H9 (cell line): ENCODE measurements at regions not wholly inside any gene's neighbourhood (a gene's known extent, or its start where the extent isn't known, plus 50 kb on each side); places are given as distances from the start of the nearest gene placed in this dataset.

Experiments used
- DNase-seq: peaks from one replicate; pipeline ENCODE4 v3.0.0-alpha.2; 2017
- H2AFZ ChIP-seq: one replicate; pipeline ENCODE4 v1.6.1; 2013; ENCODE audit warnings: mild to moderate bottlenecking, low read length, control low read depth, moderate library complexity
- H2AK5ac ChIP-seq: 2 replicates; pipeline ENCODE4 v1.6.1; 2013; ENCODE audit warnings: low read length, control low read depth, mixed read lengths; ENCODE audit not compliant: insufficient read length
- H2BK120ac ChIP-seq: one replicate; pipeline ENCODE4 v1.6.1; 2013; ENCODE audit warnings: low read depth, mild to moderate bottlenecking, low read length, control low read depth, inconsistent platforms; ENCODE audit not compliant: poor library complexity, severe bottlenecking
- H2BK12ac ChIP-seq: 2 replicates; pipeline ENCODE4 v1.6.1; 2013; ENCODE audit warnings: low read length, control low read depth, mixed read lengths, low read depth; ENCODE audit not compliant: insufficient read length
- H2BK15ac ChIP-seq: 2 replicates; pipeline ENCODE4 v1.6.1; 2013; ENCODE audit warnings: low read depth, low read length, control low read depth
- H2BK20ac ChIP-seq: one replicate; pipeline ENCODE4 v1.6.1; 2013; ENCODE audit warnings: low read depth, mild to moderate bottlenecking, low read length, control low read depth, inconsistent platforms; ENCODE audit not compliant: poor library complexity, severe bottlenecking
- H2BK5ac ChIP-seq: 2 replicates; pipeline ENCODE4 v1.6.1; 2013; ENCODE audit warnings: low read length, control low read depth, mixed read lengths; ENCODE audit not compliant: insufficient read length
- H3K14ac ChIP-seq: 2 replicates; pipeline ENCODE4 v1.6.1; 2013; ENCODE audit warnings: low read length, control low read depth; ENCODE audit not compliant: insufficient read depth
- H3K18ac ChIP-seq: 2 replicates; pipeline ENCODE4 v1.6.1; 2013; ENCODE audit warnings: low read depth, mild to moderate bottlenecking, mixed read lengths, low read length, control low read depth; ENCODE audit not compliant: insufficient read length
- H3K23ac ChIP-seq: 2 replicates; pipeline ENCODE4 v1.6.1; 2013; ENCODE audit warnings: low read length, control low read depth, mixed read lengths, low read depth; ENCODE audit not compliant: insufficient read length
- H3K23me2 ChIP-seq: 2 replicates; pipeline ENCODE4 v1.6.1; 2013; ENCODE audit warnings: low read depth, mild to moderate bottlenecking, mixed read lengths, low read length, control low read depth; ENCODE audit not compliant: insufficient read length, poor library complexity, severe bottlenecking
- H3K27ac ChIP-seq: 2 replicates; pipeline ENCODE4 v1.5.1; 2013; ENCODE audit warnings: low read length, control low read depth, mixed read lengths, low read depth; ENCODE audit not compliant: insufficient read length
- H3K27me3 ChIP-seq: 2 replicates; pipeline ENCODE4 v1.6.1; 2013; ENCODE audit warnings: low read length, control low read depth, inconsistent platforms; ENCODE audit not compliant: insufficient read depth
- H3K4ac ChIP-seq: 2 replicates; pipeline ENCODE4 v1.6.1; 2013; ENCODE audit warnings: low read depth, mild to moderate bottlenecking, control low read depth, inconsistent platforms, low read length, moderate library complexity
- H3K4me1 ChIP-seq: 2 replicates; pipeline ENCODE4 v1.6.1; 2013; ENCODE audit warnings: low read length, control low read depth, inconsistent platforms; ENCODE audit not compliant: insufficient read depth
- H3K4me2 ChIP-seq: 2 replicates; pipeline ENCODE4 v1.6.1; 2013; ENCODE audit warnings: low read length, control low read depth, mixed read lengths; ENCODE audit not compliant: insufficient read length, insufficient read depth
- H3K56ac ChIP-seq: 2 replicates; pipeline ENCODE4 v1.6.1; 2013; ENCODE audit warnings: low read depth, mild to moderate bottlenecking, mixed read lengths, low read length, control low read depth; ENCODE audit not compliant: insufficient read length
- H3K79me1 ChIP-seq: 2 replicates; pipeline ENCODE4 v1.6.1; 2013; ENCODE audit warnings: low read depth, mild to moderate bottlenecking, moderate library complexity, low read length, control low read depth, inconsistent platforms; ENCODE audit not compliant: insufficient read depth, poor library complexity, severe bottlenecking
- H3K79me2 ChIP-seq: 2 replicates; pipeline ENCODE4 v1.6.1; 2013; ENCODE audit warnings: low read length, control low read depth, inconsistent platforms; ENCODE audit not compliant: insufficient read depth
- H3K9ac ChIP-seq: 2 replicates; pipeline ENCODE4 v1.6.1; 2013; ENCODE audit warnings: low read length, control low read depth, mixed read lengths; ENCODE audit not compliant: insufficient read length; ENCODE audit errors: extremely low read depth
- H3K9me3 ChIP-seq: one replicate; pipeline ENCODE4 v1.6.1; 2013; ENCODE audit warnings: low read depth, low read length, inconsistent platforms; ENCODE audit not compliant: control insufficient read depth
- H3T11ph ChIP-seq: one replicate; pipeline ENCODE4 v1.6.1; 2013; ENCODE audit warnings: mild to moderate bottlenecking, low read length, control low read depth, inconsistent platforms
- H4K20me1 ChIP-seq: one replicate; pipeline ENCODE4 v1.6.1; 2013; ENCODE audit not compliant: control insufficient read depth, insufficient read length, insufficient read depth
- H4K5ac ChIP-seq: 2 replicates; pipeline ENCODE4 v1.6.1; 2013; ENCODE audit warnings: low read depth, mild to moderate bottlenecking, mixed read lengths, low read length, control low read depth; ENCODE audit not compliant: insufficient read length
- H4K8ac ChIP-seq: replicated peaks from 2 replicates; pipeline ENCODE4 v1.6.1; 2013; ENCODE audit warnings: low read length, control low read depth, mixed read lengths, low read depth; ENCODE audit not compliant: insufficient read length
- H4K91ac ChIP-seq: 2 replicates; pipeline ENCODE4 v1.6.1; 2013; ENCODE audit warnings: low read depth, mild to moderate bottlenecking, moderate library complexity, mixed read lengths, low read length, control low read depth; ENCODE audit not compliant: insufficient read length
- H3K27ac Mint-ChIP-seq, 3 experiments: 2 replicates in 2 of 3; 3 replicates in 1 of 3; pipeline ENCODE4 v1.8.0; 2020 to 2021; ENCODE audit warnings: mixed read lengths in 3 of 3, mild to moderate bottlenecking in 1 of 3, moderate library complexity in 1 of 3
- H3K27me3 Mint-ChIP-seq: 2 replicates; pipeline ENCODE4 v1.8.0; 2021; ENCODE audit warnings: low read depth, mild to moderate bottlenecking, moderate library complexity, mixed read lengths
- H3K36me3 Mint-ChIP-seq, 3 experiments: 2 replicates in 2 of 3; 3 replicates in 1 of 3; pipeline ENCODE4 v1.8.0; 2020 to 2021; ENCODE audit warnings: low read depth in 3 of 3, mixed read lengths in 3 of 3; ENCODE audit not compliant: insufficient read depth in 1 of 3
- H3K4me1 Mint-ChIP-seq, 2 experiments: 2 replicates each; pipeline ENCODE4 v1.8.0; 2020; ENCODE audit warnings: mixed read lengths in 2 of 2
- H3K4me3 Mint-ChIP-seq, 2 experiments: 2 replicates in 1 of 2; 3 replicates in 1 of 2; pipeline ENCODE4 v1.8.0; 2020 to 2021; ENCODE audit warnings: mild to moderate bottlenecking in 2 of 2, mixed read lengths in 2 of 2, moderate library complexity in 1 of 2
- H3K9me3 Mint-ChIP-seq, 2 experiments: 2 replicates in 1 of 2; 3 replicates in 1 of 2; pipeline ENCODE4 v1.8.0; 2020; ENCODE audit warnings: mild to moderate bottlenecking in 2 of 2, mixed read lengths in 2 of 2, moderate library complexity in 1 of 2
- WGBS: extraction: QIAGEN DNeasy Blood & Tissue Kit; methylation state at CpG from one replicate; pipeline ENCODE4 v1.1.7; 2013; ENCODE audit warnings: missing lambda C conversion rate, low lambda C conversion rate, mixed read lengths; ENCODE audit not compliant: insufficient read length; ENCODE audit errors: extremely low coverage; 5-methylcytosine and 5-hydroxymethylcytosine counted together
- TF ChIP-seq, protein P1 (sequence below): fragments of 200-600 bp; sonication (generic); conservative IDR thresholded peaks from 3 replicates; pipeline ENCODE4 v1.8.0; 2021; ENCODE audit warnings: antibody characterized with exemption, mild to moderate bottlenecking

GRCh38 chr5:156053056-156053455 is 273.9 kb upstream of the SGCD start:
- Histone ChIP-seq H2BK5ac (no peak overlapping the region), H3K14ac (no peak overlapping the region), H4K91ac (no peak overlapping the region), H2BK12ac (no peak overlapping the region), H2BK120ac (no peak overlapping the region), H3T11ph (no peak overlapping the region), H3K4me2 (no peak overlapping the region), H3K23ac (no peak overlapping the region), H2AFZ (no peak overlapping the region), H3K23me2 (no peaks in the 10 kb centered on the region), H3K18ac (no peak overlapping the region), H3K27me3 (no peaks in the 10 kb centered on the region), H3K27ac (no peak overlapping the region), H3K79me1 (no peaks in the 10 kb centered on the region), H3K4ac (no peak overlapping the region), H3K79me2 (no peaks in the 10 kb centered on the region), H2BK15ac (no peak overlapping the region), H4K20me1 (no peaks in the 10 kb centered on the region), H2AK5ac (no peak overlapping the region), H3K9me3 (no peaks in the 10 kb centered on the region), H3K9ac (no peak overlapping the region), H3K4me1 (no peaks in the 10 kb centered on the region), H3K56ac (no peak overlapping the region), H2BK20ac (no peak overlapping the region), H4K8ac (no peak overlapping the region), H4K5ac (no peak overlapping the region)
- Mint-ChIP-seq H3K4me3 (no peak overlapping the region), H3K4me1 (peaks cover 8 to 9% of the 10 kb centered on the region in 2 experiments; a peak in 3 of 4 replicates), H3K36me3 (no peaks in the 10 kb centered on the region), H3K9me3 (no peaks in the 10 kb centered on the region; a peak in 1 of 5 replicates), H3K27ac (no peak overlapping the region), H3K27me3 (no peaks in the 10 kb centered on the region)
- no peak for DNase-seq
- WGBS, result no CpG with 5 or more reads among the region's 2 CpGs
- TF ChIP-seq, protein P1, sequence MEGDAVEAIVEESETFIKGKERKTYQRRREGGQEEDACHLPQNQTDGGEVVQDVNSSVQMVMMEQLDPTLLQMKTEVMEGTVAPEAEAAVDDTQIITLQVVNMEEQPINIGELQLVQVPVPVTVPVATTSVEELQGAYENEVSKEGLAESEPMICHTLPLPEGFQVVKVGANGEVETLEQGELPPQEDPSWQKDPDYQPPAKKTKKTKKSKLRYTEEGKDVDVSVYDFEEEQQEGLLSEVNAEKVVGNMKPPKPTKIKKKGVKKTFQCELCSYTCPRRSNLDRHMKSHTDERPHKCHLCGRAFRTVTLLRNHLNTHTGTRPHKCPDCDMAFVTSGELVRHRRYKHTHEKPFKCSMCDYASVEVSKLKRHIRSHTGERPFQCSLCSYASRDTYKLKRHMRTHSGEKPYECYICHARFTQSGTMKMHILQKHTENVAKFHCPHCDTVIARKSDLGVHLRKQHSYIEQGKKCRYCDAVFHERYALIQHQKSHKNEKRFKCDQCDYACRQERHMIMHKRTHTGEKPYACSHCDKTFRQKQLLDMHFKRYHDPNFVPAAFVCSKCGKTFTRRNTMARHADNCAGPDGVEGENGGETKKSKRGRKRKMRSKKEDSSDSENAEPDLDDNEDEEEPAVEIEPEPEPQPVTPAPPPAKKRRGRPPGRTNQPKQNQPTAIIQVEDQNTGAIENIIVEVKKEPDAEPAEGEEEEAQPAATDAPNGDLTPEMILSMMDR, result no peak
